ENCODE measurements at regions not wholly inside any gene's neighbourhood (a gene's known extent, or its start where the extent isn't known, plus 50 kb on each side); places are given as distances from the start of the nearest gene placed in this dataset.

- TF ChIP-seq CTCF (IDR thresholded peaks at IDR 0.05; ENCODE audit: insufficient read depth, low read length, poor library complexity, severe bottlenecking) (no peak), EZH2phosphoT487 (conservative IDR thresholded peaks at IDR 0.05; ENCODE audit: low read length) (no peak)
Observed at GRCh38 chr4:43481526-43481925, 589.0 kb downstream of the GRXCR1 start.

All from SU-DHL-6 (cell line).